HG03469 (cell line): ENCODE measurements at regions not wholly inside any gene's neighbourhood (a gene's known extent, or its start where the extent isn't known, plus 50 kb on each side); places are given as distances from the start of the nearest gene placed in this dataset.
A peak's percentile ranks its signal among the peaks of the same experiment; 100 is the strongest.

Source experiments
- ATAC-seq: cut with Tn5 transposase; IDR thresholded peaks from one replicate; pipeline ENCODE4 v1.9.1; 2021; ENCODE audit warnings: mild to moderate bottlenecking, moderate library complexity, moderate number of reproducible peaks; ENCODE audit not compliant: unreplicated experiment

GRCh38 chr1:186620566-186621350, 59.5 kb downstream of the PTGS2 start:
- ATAC-seq, result peak; percentile 24

- ATAC-seq, result peak; percentile 100
Observed at GRCh38 chr1:186618401-186619170, 61.6 kb downstream of the PTGS2 start.

GRCh38 chr1:186617926-186618325, 62.3 kb downstream of the PTGS2 start:
- peak; percentile 1 for ATAC-seq

GRCh38 chr1:186616511-186616910, 63.7 kb downstream of the PTGS2 start:
- ATAC-seq, result no peak

- no peak for ATAC-seq
Observed at GRCh38 chr1:186615332-186615731, 64.9 kb downstream of the PTGS2 start.

- ATAC-seq, result no peak
Observed at GRCh38 chr1:186611156-186611555, 69.1 kb downstream of the PTGS2 start.

- no peak for ATAC-seq
Observed at GRCh38 chr1:186609183-186609582, 71.0 kb downstream of the PTGS2 start.

GRCh38 chr1:186605762-186606350, 74.4 kb downstream of the PTGS2 start:
- no peak for ATAC-seq

- ATAC-seq, result peak; percentile 87
Observed at GRCh38 chr1:186595969-186596368, 84.3 kb downstream of the PTGS2 start.

- no peak for ATAC-seq
Observed at GRCh38 chr1:186578325-186579016, 101.8 kb downstream of the PTGS2 start.

- no peak for ATAC-seq
Observed at GRCh38 chr1:186577633-186578032, 102.6 kb downstream of the PTGS2 start.

- no peak for ATAC-seq
Observed at GRCh38 chr1:186577216-186577615, 103.0 kb downstream of the PTGS2 start.

GRCh38 chr1:186575348-186575747, 104.9 kb downstream of the PTGS2 start:
- ATAC-seq, result no peak

GRCh38 chr1:186574926-186575325, 105.3 kb downstream of the PTGS2 start:
- no peak for ATAC-seq

- no peak for ATAC-seq
Observed at GRCh38 chr1:186572509-186572908, 107.7 kb downstream of the PTGS2 start.

GRCh38 chr1:186571771-186572170, 108.5 kb downstream of the PTGS2 start:
- ATAC-seq, result no peak

- no peak for ATAC-seq
Observed at GRCh38 chr1:186569856-186570255, 108.9 kb upstream of the PDC start.

GRCh38 chr1:186568221-186568620, 107.3 kb upstream of the PDC start:
- no peak for ATAC-seq

GRCh38 chr1:186566140-186566855, 105.4 kb upstream of the PDC start:
- ATAC-seq, result no peak

- ATAC-seq, result no peak
Observed at GRCh38 chr1:186564582-186564981, 103.7 kb upstream of the PDC start.
